ENCODE measurements at regions not wholly inside any gene's neighbourhood (a gene's known extent, or its start where the extent isn't known, plus 50 kb on each side); places are given as distances from the start of the nearest gene placed in this dataset.

- no peak for DNase-seq
Observed at GRCh38 chr2:65820454-65820853, 388.1 kb upstream of the SPRED2 start.

- DNase-seq, result no peak
Observed at GRCh38 chr2:65819963-65820362, 387.6 kb upstream of the SPRED2 start.

DNA sequence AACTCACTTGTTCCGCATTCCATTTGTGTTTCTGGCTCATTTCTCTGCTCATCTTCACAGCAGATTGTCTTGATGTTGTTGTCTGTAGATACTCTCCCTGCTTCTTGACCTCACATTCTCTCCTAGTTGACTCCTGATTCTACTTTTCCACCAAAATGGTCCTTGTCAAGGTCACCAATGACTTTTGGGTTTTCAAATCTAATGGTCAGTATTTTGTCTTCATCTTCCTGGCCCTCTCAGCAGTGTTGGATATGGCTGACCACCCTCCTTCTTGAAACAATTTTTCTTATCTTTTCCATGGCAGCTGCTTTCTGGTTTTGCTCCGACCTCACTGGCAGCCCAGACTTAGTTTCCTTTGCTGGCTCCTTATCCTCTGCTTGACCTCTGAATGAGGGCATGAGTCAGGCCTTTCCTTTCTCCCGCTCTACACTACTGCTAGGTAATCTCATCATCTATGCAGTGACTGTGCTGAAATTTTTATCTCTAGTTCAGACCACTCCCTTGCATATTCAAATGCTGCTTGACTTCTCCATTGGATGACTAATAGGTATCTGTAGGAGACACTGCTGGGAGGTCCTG lies 386.6 kb upstream of the SPRED2 start:
- no peak for DNase-seq

- no peak for DNase-seq
Observed at GRCh38 chr2:65813631-65814173, 381.3 kb upstream of the SPRED2 start.

- DNase-seq, result no peak
Observed at GRCh38 chr2:65812887-65813286, 380.5 kb upstream of the SPRED2 start.

DNA sequence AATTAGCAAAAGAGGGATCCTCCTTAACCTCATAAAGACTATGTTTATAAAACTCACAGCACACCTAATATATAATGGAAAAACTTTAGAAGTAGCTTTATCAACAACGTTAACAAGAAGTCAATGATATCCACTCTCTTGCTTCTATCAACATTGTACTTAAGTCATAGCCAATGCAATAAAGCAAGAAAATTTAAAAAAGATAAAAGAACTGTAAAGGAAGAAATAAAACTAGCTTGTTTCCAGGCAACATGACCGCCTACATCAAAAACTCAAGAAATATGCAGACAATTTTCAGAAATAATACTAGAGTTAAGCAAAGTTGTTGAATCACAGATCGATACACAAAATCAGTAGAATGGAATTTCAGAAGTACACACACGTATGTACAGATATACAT lies 375.5 kb upstream of the SPRED2 start:
- DNase-seq, result no peak

DNA sequence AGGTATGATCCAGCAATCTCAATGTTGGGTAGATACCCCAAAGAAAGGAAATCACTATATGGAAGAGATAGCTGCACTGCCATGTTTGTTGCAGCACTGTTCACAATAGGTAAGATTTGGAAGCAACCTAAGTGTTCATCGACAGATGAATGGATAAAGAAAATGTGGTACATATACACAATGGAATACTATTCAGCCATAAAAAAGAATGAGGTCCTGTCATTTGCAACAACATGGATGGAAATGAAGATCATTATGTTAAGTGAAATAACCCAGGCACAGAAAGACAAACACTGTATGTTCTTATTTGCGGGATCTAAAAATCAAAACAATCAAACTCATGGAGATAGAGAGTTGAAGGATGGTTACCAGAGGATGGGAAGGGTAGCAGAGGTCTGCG lies 372.4 kb upstream of the SPRED2 start:
- DNase-seq, result no peak

DNA sequence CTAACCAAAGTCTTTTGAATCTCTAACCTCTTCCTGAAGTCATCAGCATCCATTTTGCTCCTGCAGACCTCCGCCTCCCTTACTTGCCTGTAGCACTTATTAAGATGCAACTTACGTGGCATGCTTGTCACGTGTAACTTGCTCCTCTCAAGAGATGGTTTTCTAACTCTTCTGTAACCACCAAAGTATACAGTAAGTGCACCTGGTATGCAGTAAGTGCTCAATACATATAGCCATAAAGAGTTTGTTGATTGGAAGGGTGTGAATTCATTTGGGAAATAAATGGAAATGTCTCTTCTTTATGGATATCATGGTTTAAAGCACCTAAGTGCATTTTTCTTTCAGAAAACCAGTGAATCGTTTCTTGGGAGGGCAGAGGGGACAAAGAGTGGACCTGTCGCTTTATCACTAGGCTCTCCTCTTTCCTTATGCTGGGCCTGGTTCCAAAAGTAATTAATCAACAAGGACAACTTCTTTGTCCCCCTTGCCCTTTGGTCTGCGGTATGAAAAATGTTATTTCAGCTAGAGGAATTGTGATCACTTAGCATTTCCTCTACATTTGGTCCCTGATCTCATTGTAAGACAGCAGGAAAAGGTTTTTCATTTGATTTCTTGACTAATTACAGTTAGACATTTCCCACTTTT lies 370.0 kb upstream of the SPRED2 start:
- no peak for DNase-seq

DNA sequence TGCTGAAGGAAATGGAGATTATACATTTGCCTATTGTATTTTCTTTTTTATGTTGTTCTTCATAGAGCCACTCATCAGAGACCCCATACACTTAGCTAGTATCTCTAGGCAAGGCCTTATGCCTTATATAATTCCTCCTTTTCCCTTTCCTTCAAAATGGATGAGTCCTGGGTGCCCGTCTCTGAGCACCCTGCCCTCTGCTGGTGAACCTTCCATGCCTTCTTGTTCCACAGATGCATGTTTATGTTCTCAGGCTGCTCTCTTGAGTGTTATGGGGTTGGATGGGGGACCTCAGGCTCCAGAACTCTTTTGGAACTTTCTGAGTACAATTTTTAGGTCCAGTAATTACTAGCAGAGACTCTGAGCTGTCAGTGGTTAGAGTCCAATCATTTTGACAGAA lies 368.6 kb upstream of the SPRED2 start:
- DNase-seq, result no peak

DNA sequence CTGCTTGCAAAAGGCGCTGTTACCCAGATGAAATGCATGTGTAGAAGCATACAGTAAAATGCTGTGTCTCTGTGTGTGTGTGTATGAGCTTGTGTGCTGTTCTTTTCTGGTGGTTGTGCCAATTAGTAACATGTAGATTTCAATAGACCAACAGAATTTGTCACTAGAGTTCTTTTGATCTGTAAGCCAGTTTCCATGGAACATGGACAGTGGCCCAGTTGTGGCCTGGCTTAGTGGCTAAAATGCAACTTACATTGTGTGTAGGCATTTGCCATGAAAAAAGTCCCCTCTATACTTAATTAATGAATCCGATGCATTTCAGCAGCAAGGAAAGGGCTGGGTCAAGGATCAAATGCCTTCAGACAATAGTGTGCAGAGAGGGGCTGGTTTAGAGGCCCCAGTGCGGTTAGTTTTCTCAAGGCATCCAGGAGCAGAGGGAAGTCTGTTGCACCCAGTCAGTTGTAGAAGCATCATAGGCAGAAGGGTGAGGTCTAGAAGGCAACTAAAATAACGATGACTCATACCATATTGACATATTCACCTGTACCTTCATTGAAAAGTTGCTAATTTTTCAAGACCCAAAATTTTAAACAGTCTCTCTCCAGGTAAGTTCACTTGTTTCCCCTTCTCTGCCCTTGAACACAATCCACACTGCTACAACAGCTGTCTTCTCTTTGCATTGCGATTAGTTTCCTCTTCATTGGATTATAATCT lies 366.9 kb upstream of the SPRED2 start:
- DNase-seq, result no peak

DNA sequence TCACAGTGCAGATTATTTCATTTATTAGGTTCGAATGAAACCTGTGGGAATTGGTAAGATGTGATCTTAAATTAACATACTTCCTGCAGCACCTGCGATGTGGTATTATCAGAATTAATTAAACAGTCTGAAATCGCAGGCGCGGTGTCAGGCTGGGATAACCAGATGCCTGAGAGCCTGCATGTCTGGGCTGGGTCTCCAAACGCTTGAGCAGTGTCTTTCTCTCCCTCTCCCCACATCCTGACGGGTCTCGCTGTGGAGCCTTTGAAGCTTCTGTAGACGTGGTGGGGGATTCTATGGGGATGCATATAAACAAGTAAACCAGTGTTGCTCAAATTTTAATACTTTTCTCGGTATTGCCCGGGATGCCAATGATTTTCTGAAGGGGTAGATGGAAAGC lies 366.2 kb upstream of the SPRED2 start:
- DNase-seq, result no peak

DNA sequence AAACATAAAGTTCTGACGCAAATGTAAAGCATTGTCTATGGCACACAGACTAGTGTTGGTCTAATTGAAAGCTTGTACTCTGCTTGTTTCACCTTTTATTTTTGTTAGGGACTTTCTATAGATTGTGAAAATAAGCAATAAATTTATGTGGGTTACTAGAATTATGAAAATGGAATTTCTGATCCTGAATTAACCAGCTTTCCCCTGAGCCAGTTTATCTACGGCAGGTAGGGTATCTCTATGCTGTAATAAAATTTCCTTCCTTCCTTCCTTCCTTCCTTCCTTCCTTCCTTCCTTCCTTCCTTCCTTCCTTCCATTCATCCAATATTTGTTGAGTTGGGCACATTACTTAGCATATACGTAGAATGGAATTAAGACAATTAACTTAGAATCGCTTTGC lies 362.6 kb upstream of the SPRED2 start:
- no peak for DNase-seq

- no peak for DNase-seq
Observed at GRCh38 chr2:65791404-65791975, 359.1 kb upstream of the SPRED2 start.

- DNase-seq, result no peak
Observed at GRCh38 chr2:65790676-65790935, 358.2 kb upstream of the SPRED2 start.

DNA sequence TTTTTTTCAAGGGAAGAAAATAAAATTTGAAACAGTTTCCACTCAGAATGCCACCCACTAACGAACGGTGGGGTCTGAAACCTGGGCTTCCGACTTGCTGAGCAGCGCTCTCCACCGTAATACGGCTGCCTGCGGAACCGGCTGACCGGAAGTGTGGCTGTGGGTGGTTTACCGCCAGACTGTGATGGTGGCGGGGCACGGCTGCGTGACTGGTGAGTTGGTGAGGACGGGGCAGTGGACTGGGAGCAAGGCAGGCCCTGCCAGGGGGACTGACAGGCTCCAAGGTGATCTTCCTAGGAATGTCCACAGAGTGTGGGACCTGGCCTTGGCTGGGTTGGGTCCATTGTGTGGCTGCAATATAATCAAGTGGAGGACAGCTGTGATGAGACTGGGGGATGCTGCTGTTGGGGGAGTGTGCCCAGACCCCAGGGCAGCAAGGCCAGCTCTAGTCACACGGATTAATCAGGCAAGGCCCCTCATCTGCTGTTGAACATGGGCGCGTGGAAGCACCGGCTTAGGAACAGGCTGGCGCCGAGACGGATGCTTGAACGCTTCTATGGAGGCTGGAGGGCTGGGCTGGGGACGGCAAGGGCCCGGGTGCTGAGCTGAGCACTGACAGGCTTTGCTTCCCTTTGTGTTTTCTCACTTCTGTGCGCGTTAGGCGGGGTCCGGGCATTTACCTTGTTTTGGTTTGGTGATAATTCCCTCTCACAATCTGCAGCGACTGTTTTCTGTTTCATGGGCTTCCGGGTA lies 357.7 kb upstream of the SPRED2 start:
- DNase-seq, result no peak

- no peak for DNase-seq
Observed at GRCh38 chr2:65788556-65788955, 356.2 kb upstream of the SPRED2 start.

- no peak for DNase-seq
Observed at GRCh38 chr2:65786765-65787164, 354.4 kb upstream of the SPRED2 start.

DNA sequence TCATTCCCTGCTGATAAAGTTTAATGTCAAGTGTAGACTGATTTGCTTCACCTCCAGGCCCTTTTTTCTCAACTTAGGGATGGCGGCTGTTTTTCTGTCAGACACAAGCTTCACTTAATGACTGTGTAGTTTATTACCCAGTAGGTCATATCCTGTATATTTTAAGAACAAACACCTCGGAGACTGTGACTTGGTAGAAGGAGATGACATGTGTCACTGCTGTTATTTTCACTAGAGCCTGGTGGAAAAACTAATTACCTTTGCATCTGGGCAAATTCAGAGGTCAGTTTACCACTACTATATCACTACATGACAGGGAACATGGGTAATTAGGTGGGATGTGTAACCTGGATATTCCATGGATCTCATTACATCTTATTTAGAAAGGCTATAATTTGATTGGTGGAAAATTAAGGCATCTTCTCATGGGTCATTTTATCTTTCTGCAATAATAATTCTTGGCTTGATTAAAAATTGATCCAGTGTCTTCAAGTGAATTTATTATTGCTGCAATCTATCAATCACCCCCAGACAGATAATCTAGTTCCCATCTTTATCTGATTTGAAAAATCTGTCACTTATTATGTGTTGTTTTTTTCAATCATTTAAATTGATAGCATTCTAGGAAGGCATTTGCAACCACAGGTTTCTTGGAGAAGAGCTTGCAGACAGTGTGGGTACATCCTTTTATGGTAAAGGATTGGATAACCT lies 353.8 kb upstream of the SPRED2 start:
- DNase-seq, result no peak

GRCh38 chr2:65782996-65783650 lies 350.7 kb upstream of the SPRED2 start:
- no peak for DNase-seq

DNA sequence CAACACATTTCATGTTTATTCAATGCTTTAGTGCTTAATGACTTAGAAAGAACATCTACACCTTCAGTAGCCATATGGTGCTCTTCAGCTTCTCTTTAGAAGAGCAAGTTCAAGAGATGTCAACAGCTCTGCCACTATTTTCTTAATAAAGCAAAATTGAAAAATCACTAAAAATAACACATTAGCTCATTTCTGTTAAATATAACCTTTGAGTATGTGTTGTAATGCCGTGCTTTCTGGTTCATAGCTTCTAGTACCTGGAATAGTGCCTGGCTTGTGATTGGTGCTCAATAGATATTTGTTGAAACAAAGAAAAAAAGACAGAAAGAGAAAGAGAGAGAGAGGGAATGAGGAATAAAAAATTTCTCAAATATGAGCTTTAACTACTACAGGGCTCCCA lies 349.8 kb upstream of the SPRED2 start:
- DNase-seq, result no peak

- DNase-seq, result no peak
Observed at GRCh38 chr2:65781756-65782155, 349.4 kb upstream of the SPRED2 start.

GRCh38 chr2:65779021-65779420 lies 346.6 kb upstream of the SPRED2 start:
- no peak for DNase-seq
